SK-N-SH (cell line): ENCODE measurements at regions not wholly inside any gene's neighbourhood (a gene's known extent, or its start where the extent isn't known, plus 50 kb on each side); places are given as distances from the start of the nearest gene placed in this dataset.

Experiments
- CTCF ChIA-PET: fragments of 300-600, 350-600 bp; formaldehyde crosslinking; extraction: SDS; loops from one replicate; lab custom pipeline; 2021; lab: Yijun Ruan, JAX
- POLR2A ChIA-PET: fragments of 350-600 bp; sonication (Branson Sonifier 250); formaldehyde crosslinking; extraction: SDS; loops from one replicate; lab custom pipeline; 2020; ENCODE audit warnings: antibody characterized with exemption, inconsistent platforms; lab: Yijun Ruan, JAX
- DNase-seq: peaks from one replicate; pipeline ENCODE4 v3.0.0; 2012
- H2AFZ ChIP-seq: fragments of 200-600 bp; sonication (generic); 2 replicates; pipeline ENCODE4 v1.8.1; 2016; ENCODE audit warnings: antibody characterized with exemption, mild to moderate bottlenecking, low read depth
- H3F3A ChIP-seq: fragments of 200-600 bp; sonication (generic); replicated peaks from 2 replicates; pipeline ENCODE3; 2016; ENCODE audit warnings: antibody characterized with exemption, mild to moderate bottlenecking; ENCODE audit not compliant: insufficient read depth
- H3K27ac ChIP-seq, 2 experiments: fragments of 200-500 bp in 1 of 2; fragments of 200-600 bp in 1 of 2; sonication (Bioruptor generic) in 1 of 2; sonication (generic), shearing (Covaris generic) in 1 of 2; 2 replicates each; pipeline versions ENCODE4 v1.5.1 to v1.6.1; 2014 to 2016; ENCODE audit warnings: low read depth in 2 of 2, inconsistent platforms in 1 of 2, low read length in 1 of 2, mild to moderate bottlenecking in 1 of 2, mixed read lengths in 1 of 2
- H3K27me3 ChIP-seq: fragments of 200-600 bp; sonication (generic), shearing (Covaris generic); 2 replicates; pipeline ENCODE4 v1.6.1; 2016; ENCODE audit warnings: mixed run types; ENCODE audit not compliant: insufficient read depth
- H3K36me3 ChIP-seq, 2 experiments: fragments of 200-500 bp in 1 of 2; fragments of 200-600 bp in 1 of 2; sonication (Bioruptor generic) in 1 of 2; sonication (generic) in 1 of 2; replicated peaks in 1 of 2; 2 replicates each; pipeline versions ENCODE3 to v1.5.1; 2014 to 2016; ENCODE audit warnings: low read length in 1 of 2, mild to moderate bottlenecking in 1 of 2; ENCODE audit not compliant: insufficient read depth in 2 of 2, control insufficient read depth in 1 of 2
- H3K4me1 ChIP-seq, 2 experiments: fragments of 200-500 bp in 1 of 2; fragments of 200-600 bp in 1 of 2; sonication (Bioruptor generic) in 1 of 2; sonication (generic), shearing (Covaris generic) in 1 of 2; 2 replicates each; pipeline versions ENCODE4 v1.5.1 to v1.6.1; 2014 to 2016; ENCODE audit warnings: low read depth in 1 of 2, low read length in 1 of 2, mixed run types in 1 of 2; ENCODE audit not compliant: insufficient read depth in 2 of 2, control insufficient read depth in 1 of 2
- H3K4me2 ChIP-seq: fragments of 200-600 bp; sonication (generic), shearing (Covaris generic); 2 replicates; pipeline ENCODE4 v1.6.1; 2017; ENCODE audit warnings: mixed run types
- H3K4me3 ChIP-seq, 2 experiments: fragments of 200-500 bp in 1 of 2; fragments of 200-600 bp in 1 of 2; sonication (Bioruptor generic) in 1 of 2; sonication (generic), shearing (Covaris generic) in 1 of 2; 2 replicates each; pipeline versions ENCODE4 v1.5.1 to v1.8.1; 2014 to 2016; ENCODE audit warnings: low read depth in 2 of 2, inconsistent platforms in 1 of 2, low read length in 1 of 2, mild to moderate bottlenecking in 1 of 2, mixed read lengths in 1 of 2, moderate library complexity in 1 of 2
- H3K79me2 ChIP-seq: fragments of 200-600 bp; sonication (generic); 2 replicates; pipeline ENCODE4 v1.8.1; 2017; ENCODE audit warnings: mild to moderate bottlenecking; ENCODE audit not compliant: insufficient read depth
- H3K9ac ChIP-seq: fragments of 200-600 bp; sonication (generic); 2 replicates; pipeline ENCODE4 v1.6.1; 2017; ENCODE audit warnings: mixed run types
- H3K9me2 ChIP-seq: fragments of 200-600 bp; sonication (generic); 2 replicates; pipeline ENCODE4 v1.6.1; 2017; ENCODE audit warnings: mixed run types
- H3K9me3 ChIP-seq: fragments of 200-600 bp; sonication (generic); 2 replicates; pipeline ENCODE4 v1.6.1; 2017; ENCODE audit warnings: mixed run types, mild to moderate bottlenecking, moderate library complexity
- H4K20me1 ChIP-seq: fragments of 200-600 bp; sonication (generic); 2 replicates; pipeline ENCODE4 v1.6.1; 2017; ENCODE audit warnings: mild to moderate bottlenecking, mixed run types; ENCODE audit not compliant: insufficient read depth
- CHD2 ChIP-seq: fragments of 150-350 bp; IDR thresholded peaks from 2 replicates; pipeline ENCODE4 v1.6.1; 2018; ENCODE audit warnings: low read length; ENCODE audit not compliant: partially characterized antibody
- CTCF ChIP-seq: fragments of 200-600 bp; sonication (generic); IDR thresholded peaks from 2 replicates; pipeline ENCODE4 v1.6.1; 2017; ENCODE audit warnings: antibody characterized with exemption, mild to moderate bottlenecking, moderate library complexity
- EZH2phosphoT487 ChIP-seq: fragments of 200-600 bp; sonication (generic); IDR thresholded peaks from 2 replicates; pipeline ENCODE4 v1.6.1; 2017; ENCODE audit warnings: low read depth, mixed run types, mild to moderate bottlenecking, antibody characterized with exemption, moderate library complexity, borderline replicate concordance
- FOSL2 ChIP-seq: IDR thresholded peaks from 2 replicates; pipeline ENCODE4 v1.4.0; 2012; ENCODE audit warnings: low read depth, mild to moderate bottlenecking, moderate library complexity, borderline replicate concordance
- FOXJ3 ChIP-seq: sonication (generic); formaldehyde crosslinking; IDR thresholded peaks from 2 replicates; pipeline ENCODE4 v1.5.1; 2020; ENCODE audit warnings: mild to moderate bottlenecking, missing genetic modification reagents
- FOXM1 ChIP-seq: IDR thresholded peaks from 2 replicates; pipeline ENCODE4 v1.4.0; 2012; ENCODE audit warnings: low read depth, mild to moderate bottlenecking
- GABPA ChIP-seq: IDR thresholded peaks from 2 replicates; pipeline ENCODE4 v1.4.0; 2012; ENCODE audit warnings: low read depth, mild to moderate bottlenecking
- GATA2 ChIP-seq: sonication (generic); formaldehyde crosslinking; IDR thresholded peaks from 2 replicates; pipeline ENCODE4 v1.5.0; 2020; ENCODE audit warnings: mild to moderate bottlenecking, missing genetic modification reagents
- POLR2AphosphoS5 ChIP-seq: IDR thresholded peaks from 2 replicates; pipeline ENCODE4 v1.6.1; 2012; ENCODE audit warnings: low read depth, low read length
- RAD21 ChIP-seq: IDR thresholded peaks from 2 replicates; pipeline ENCODE4 v1.6.1; 2012; ENCODE audit warnings: mild to moderate bottlenecking, low read length
- REST ChIP-seq: IDR thresholded peaks from 2 replicates; pipeline ENCODE4 v1.6.1; 2012; ENCODE audit warnings: mild to moderate bottlenecking, low read depth, low read length, moderate library complexity
- RFX5 ChIP-seq: IDR thresholded peaks from 2 replicates; pipeline ENCODE4 v1.6.1; 2012; ENCODE audit warnings: mild to moderate bottlenecking, improper control_type of control experiment, low read length
- RXRA ChIP-seq: IDR thresholded peaks from 2 replicates; pipeline ENCODE4 v1.4.0; 2012; ENCODE audit warnings: low read depth, mild to moderate bottlenecking, borderline replicate concordance
- SIN3A ChIP-seq: IDR thresholded peaks from 2 replicates; pipeline ENCODE4 v1.6.1; 2012; ENCODE audit warnings: low read depth, mild to moderate bottlenecking, low read length, moderate library complexity, borderline replicate concordance
- TAF1 ChIP-seq: IDR thresholded peaks from 2 replicates; pipeline ENCODE4 v1.6.1; 2012; ENCODE audit warnings: low read depth, mild to moderate bottlenecking, low read length, moderate library complexity, borderline replicate concordance
- TCF12 ChIP-seq: IDR thresholded peaks from 2 replicates; pipeline ENCODE4 v1.4.0; 2012
- TEAD4 ChIP-seq: IDR thresholded peaks from 2 replicates; pipeline ENCODE4 v1.4.0; 2012; ENCODE audit warnings: mild to moderate bottlenecking, borderline replicate concordance; ENCODE audit not compliant: insufficient read depth
- YY1 ChIP-seq: IDR thresholded peaks from 2 replicates; pipeline ENCODE4 v1.4.0; 2012; ENCODE audit warnings: low read depth, mild to moderate bottlenecking
- WGBS: methylation state at CpG from one replicate; pipeline ENCODE4 v1.1.6; 2017; ENCODE audit warnings: low lambda C conversion rate; 5-methylcytosine and 5-hydroxymethylcytosine counted together
- TF ChIP-seq, protein P1 (sequence below): IDR thresholded peaks from 2 replicates; pipeline ENCODE4 v1.4.0; 2012; ENCODE audit warnings: low read depth, borderline replicate concordance
- TF ChIP-seq, protein P2 (sequence below): fragments of 150-350 bp; IDR thresholded peaks from 2 replicates; pipeline ENCODE4 v1.6.1; 2017; ENCODE audit warnings: antibody characterized with exemption, low read length, low read depth, borderline replicate concordance

- H3K4me3 ChIP-seq, result no peak overlapping the region
- H3F3A ChIP-seq, result peaks cover 3% of the 10 kb centered on the region
- TF ChIP-seq REST (no peak), TEAD4 (no peak), CTCF (no peak), RXRA (no peak), SIN3A (no peak), EZH2phosphoT487 (no peak), GATA2 (no peak), CHD2 (no peak), RFX5 (no peak), TAF1 (no peak), YY1 (no peak), POLR2AphosphoS5 (no peak), FOSL2 (no peak), GABPA (no peak), RAD21 (no peak), FOXM1 (no peak), FOXJ3 (CRISPR knock-in tag) (no peak), TCF12 (no peak)
- TF ChIP-seq, protein P1, sequence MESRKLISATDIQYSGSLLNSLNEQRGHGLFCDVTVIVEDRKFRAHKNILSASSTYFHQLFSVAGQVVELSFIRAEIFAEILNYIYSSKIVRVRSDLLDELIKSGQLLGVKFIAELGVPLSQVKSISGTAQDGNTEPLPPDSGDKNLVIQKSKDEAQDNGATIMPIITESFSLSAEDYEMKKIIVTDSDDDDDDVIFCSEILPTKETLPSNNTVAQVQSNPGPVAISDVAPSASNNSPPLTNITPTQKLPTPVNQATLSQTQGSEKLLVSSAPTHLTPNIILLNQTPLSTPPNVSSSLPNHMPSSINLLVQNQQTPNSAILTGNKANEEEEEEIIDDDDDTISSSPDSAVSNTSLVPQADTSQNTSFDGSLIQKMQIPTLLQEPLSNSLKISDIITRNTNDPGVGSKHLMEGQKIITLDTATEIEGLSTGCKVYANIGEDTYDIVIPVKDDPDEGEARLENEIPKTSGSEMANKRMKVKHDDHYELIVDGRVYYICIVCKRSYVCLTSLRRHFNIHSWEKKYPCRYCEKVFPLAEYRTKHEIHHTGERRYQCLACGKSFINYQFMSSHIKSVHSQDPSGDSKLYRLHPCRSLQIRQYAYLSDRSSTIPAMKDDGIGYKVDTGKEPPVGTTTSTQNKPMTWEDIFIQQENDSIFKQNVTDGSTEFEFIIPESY, result no peak
- TF ChIP-seq, protein P2, sequence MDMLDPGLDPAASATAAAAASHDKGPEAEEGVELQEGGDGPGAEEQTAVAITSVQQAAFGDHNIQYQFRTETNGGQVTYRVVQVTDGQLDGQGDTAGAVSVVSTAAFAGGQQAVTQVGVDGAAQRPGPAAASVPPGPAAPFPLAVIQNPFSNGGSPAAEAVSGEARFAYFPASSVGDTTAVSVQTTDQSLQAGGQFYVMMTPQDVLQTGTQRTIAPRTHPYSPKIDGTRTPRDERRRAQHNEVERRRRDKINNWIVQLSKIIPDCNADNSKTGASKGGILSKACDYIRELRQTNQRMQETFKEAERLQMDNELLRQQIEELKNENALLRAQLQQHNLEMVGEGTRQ, result no peak
- ChIA-PET CTCF (no interaction called here), POLR2A (no interaction called here)
- no peak overlapping the region for H2AFZ ChIP-seq
- no peaks in the 10 kb centered on the region for H4K20me1 ChIP-seq
- H3K27ac ChIP-seq, result no peak overlapping the region
- DNase-seq, result no peak
- no peak overlapping the region for H3K4me2 ChIP-seq
- H3K9ac ChIP-seq, result no peak overlapping the region
- H3K79me2 ChIP-seq, result no peaks in the 10 kb centered on the region
- no peaks in the 10 kb centered on the region for H3K9me3 ChIP-seq
- no peaks in the 10 kb centered on the region for H3K9me2 ChIP-seq
- 9% methylated on average over 1 of the region's 1 CpG for WGBS
- no peaks in the 10 kb centered on the region for H3K27me3 ChIP-seq
- H3K4me1 ChIP-seq, result no peaks in the 10 kb centered on the region
- H3K36me3 ChIP-seq, result no peaks in the 10 kb centered on the region
Measured at GRCh38 chr5:19179571-19179970, 808.4 kb downstream of the CDH18 start.
